ENCODE measurements at regions not wholly inside any gene's neighbourhood (a gene's known extent, or its start where the extent isn't known, plus 50 kb on each side); places are given as distances from the start of the nearest gene placed in this dataset.
A peak's percentile ranks its signal among the peaks of the same experiment; 100 is the strongest.

GRCh38 chr14:59125156-59125555, 63.3 kb upstream of the DAAM1 start:
- no peaks in the 10 kb centered on the region for H3K9me3 ChIP-seq
- no peak overlapping the region for H3K27ac ChIP-seq
- H3K4me1 ChIP-seq (ENCODE audit: control insufficient read depth in 1 of 2, insufficient read depth in 1 of 2, low read depth in 1 of 2, low read length in 1 of 2): no peaks in the 10 kb centered on the region
- H3K36me3 ChIP-seq: no peaks in the 10 kb centered on the region
- TF ChIP-seq CTCF (IDR thresholded peaks at IDR 0.05): no peak
- no peak overlapping the region for H3K4me3 ChIP-seq (ENCODE audit: low read depth in 1 of 2, low read length in 1 of 2)
- peaks cover 4% of the 10 kb centered on the region for H3K27me3 ChIP-seq

GRCh38 chr14:59126714-59127436, 61.6 kb upstream of the DAAM1 start:
- no peaks in the 10 kb centered on the region for H3K36me3 ChIP-seq
- no peak overlapping the region for H3K4me3 ChIP-seq (ENCODE audit: low read depth in 1 of 2, low read length in 1 of 2)
- H3K27me3 ChIP-seq: no peaks in the 10 kb centered on the region
- peak; percentile 43 for TF ChIP-seq CTCF (IDR thresholded peaks at IDR 0.05)
- no peaks in the 10 kb centered on the region for H3K9me3 ChIP-seq
- no peak overlapping the region for H3K27ac ChIP-seq
- H3K4me1 ChIP-seq (ENCODE audit: control insufficient read depth in 1 of 2, insufficient read depth in 1 of 2, low read depth in 1 of 2, low read length in 1 of 2): no peaks in the 10 kb centered on the region

- no peaks in the 10 kb centered on the region for H3K27me3 ChIP-seq
- H3K4me3 ChIP-seq (ENCODE audit: low read depth in 1 of 2, low read length in 1 of 2): no peak overlapping the region
- H3K36me3 ChIP-seq: no peaks in the 10 kb centered on the region
- TF ChIP-seq CTCF (IDR thresholded peaks at IDR 0.05): no peak
- no peaks in the 10 kb centered on the region for H3K9me3 ChIP-seq
- H3K4me1 ChIP-seq (ENCODE audit: control insufficient read depth in 1 of 2, insufficient read depth in 1 of 2, low read depth in 1 of 2, low read length in 1 of 2): no peaks in the 10 kb centered on the region
- no peak overlapping the region for H3K27ac ChIP-seq
Measured at GRCh38 chr14:59127437-59127732, 61.1 kb upstream of the DAAM1 start.

GRCh38 chr14:59130462-59130861, 58.0 kb upstream of the DAAM1 start:
- H3K36me3 ChIP-seq: no peaks in the 10 kb centered on the region
- no peaks in the 10 kb centered on the region for H3K27me3 ChIP-seq
- no peak overlapping the region for H3K4me3 ChIP-seq (ENCODE audit: low read depth in 1 of 2, low read length in 1 of 2)
- no peaks in the 10 kb centered on the region for H3K9me3 ChIP-seq
- no peak overlapping the region for H3K27ac ChIP-seq
- TF ChIP-seq CTCF (IDR thresholded peaks at IDR 0.05): no peak
- H3K4me1 ChIP-seq (ENCODE audit: control insufficient read depth in 1 of 2, insufficient read depth in 1 of 2, low read depth in 1 of 2, low read length in 1 of 2): no peaks in the 10 kb centered on the region

- no peaks in the 10 kb centered on the region for H3K27me3 ChIP-seq
- H3K4me3 ChIP-seq (ENCODE audit: low read depth in 1 of 2, low read length in 1 of 2): no peak overlapping the region
- no peak for TF ChIP-seq CTCF (IDR thresholded peaks at IDR 0.05)
- H3K4me1 ChIP-seq (ENCODE audit: control insufficient read depth in 1 of 2, insufficient read depth in 1 of 2, low read depth in 1 of 2, low read length in 1 of 2): no peaks in the 10 kb centered on the region
- no peak overlapping the region for H3K27ac ChIP-seq
- no peaks in the 10 kb centered on the region for H3K9me3 ChIP-seq
- no peaks in the 10 kb centered on the region for H3K36me3 ChIP-seq
Measured at GRCh38 chr14:59131938-59132795, 56.3 kb upstream of the DAAM1 start.
